AG20443 (cell line): ENCODE measurements at regions not wholly inside any gene's neighbourhood (a gene's known extent, or its start where the extent isn't known, plus 50 kb on each side); places are given as distances from the start of the nearest gene placed in this dataset.
"Not testable (repeated sequence)": the region's sequence is repeated elsewhere in the genome, so short reads cannot be mapped to it uniquely, and the experiment has no call there.

Experiments used
- DNase-seq: peaks from one replicate; pipeline ENCODE4 v3.0.0; 2012; ENCODE audit warnings: low spot score, mixed read lengths

GRCh38 chr4:82077471-82077995 lies 296.3 kb downstream of the HNRNPD start:
- DNase-seq: not testable (repeated sequence)

DNA sequence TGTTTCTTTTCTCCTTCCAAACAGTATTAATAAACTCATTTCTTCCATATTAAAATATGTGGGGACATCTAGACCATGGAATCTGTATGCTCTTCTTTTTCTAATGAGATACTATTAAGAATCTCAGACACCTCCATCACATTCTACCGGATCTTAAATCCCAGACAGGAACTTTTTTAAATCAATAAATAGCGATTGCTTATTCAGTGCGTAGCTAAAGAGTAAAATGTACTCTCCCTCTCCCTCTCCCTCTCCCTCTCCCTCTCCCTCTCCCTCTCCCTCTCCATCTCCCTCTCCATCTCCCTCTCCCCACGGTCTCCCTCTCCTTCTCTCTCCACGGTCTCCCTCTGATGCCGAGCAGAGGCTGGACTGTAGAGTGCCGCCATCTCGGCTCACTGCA lies 297.0 kb downstream of the HNRNPD start:
- no peak for DNase-seq

DNA sequence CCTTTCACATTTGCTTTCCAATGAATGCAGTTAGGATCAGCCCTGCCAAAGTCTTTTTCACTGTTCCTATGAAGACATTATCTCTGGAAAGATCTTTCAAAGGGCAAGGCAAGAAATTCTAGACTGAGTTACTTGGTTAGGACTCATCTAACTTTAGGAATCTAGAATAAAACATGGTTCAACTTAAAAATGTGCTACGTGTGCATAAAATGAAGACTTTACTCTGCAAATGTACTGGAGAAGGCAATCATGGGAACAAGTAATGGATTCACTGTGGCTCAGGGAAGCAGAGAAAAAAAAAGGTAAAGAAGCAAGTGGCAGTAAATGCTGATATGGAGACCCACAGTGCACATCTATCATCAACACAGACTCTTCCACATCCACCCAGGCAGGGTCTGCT lies 297.4 kb downstream of the HNRNPD start:
- no peak for DNase-seq

GRCh38 chr4:82071951-82072350 lies 301.8 kb downstream of the HNRNPD start:
- DNase-seq: no peak

DNA sequence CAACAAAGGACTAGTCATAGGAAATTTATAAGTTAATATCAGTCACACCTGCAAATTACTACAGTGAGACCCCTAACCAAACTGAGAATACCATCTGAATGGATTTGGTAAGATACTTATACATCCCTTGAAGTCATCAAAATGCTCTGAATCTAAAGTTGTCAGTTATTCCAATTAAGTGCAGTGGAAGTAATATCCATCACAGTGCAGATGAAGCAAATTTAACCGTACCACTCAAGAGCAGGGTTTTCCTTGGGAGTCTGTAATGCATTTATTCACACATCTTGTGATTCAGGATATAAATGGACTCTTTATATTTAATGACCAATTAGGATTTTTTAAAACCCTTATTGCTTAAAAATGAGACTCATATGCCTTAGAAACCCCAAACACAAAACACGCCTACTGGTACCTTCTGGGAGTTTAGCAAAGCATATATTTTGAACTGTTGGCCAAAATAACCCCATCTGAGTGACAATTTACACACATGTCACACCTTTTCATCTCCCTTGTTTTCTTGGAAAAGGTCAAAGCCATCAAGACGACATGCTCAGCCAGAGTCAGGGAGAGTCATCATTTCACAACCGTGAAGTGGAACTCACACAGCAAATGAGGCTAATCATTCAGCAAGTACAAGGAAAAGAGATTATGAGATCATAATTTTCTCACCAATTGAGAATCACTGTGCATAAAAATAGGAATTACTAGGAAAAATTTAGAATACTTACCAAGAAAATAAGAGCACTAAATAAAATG lies 303.7 kb downstream of the HNRNPD start:
- no peak for DNase-seq

DNA sequence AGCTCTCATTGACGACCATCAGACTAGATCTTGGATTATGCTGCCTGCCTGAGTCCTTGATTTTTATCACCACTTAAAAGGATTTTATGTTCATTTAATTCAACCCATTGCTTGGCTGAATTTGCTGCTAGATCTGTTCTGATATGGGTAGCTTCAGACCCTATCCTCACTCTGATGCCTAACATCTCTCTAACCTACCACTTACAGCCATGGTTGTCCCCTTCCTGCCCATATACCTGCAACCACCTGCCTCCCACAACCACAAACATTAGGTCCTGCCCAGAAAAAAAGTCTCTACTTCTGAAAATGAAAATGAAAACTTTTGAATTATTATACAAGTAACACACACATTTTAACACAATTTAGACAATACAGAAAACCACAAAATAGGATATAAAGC lies 310.8 kb downstream of the HNRNPD start:
- no peak for DNase-seq

DNA sequence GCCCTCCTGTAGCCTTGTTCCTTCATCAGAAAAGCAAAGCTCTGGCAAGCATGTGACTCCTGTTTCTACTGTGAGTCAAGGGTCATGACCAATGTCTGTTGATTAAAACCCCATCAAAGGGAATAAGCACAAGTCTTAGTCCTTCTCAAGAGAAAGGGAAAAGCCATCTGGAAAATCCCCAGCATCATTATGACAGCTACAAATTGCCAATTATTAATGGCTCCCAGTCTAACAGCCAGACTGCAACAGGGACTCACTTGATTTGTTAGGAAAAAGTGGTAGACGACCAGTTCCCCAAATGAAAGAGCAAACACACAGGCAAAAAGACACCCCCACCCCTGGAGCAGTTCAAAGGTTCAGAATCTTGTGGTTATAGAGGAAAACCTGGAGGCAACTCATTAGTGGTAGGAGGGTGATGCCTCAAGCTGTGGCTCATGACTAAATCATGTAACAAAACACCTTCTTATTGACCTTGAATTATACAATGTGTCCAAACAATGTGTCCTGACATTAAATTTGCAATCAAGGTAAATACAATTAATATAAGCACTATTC lies 315.7 kb downstream of the HNRNPD start:
- no peak for DNase-seq

DNA sequence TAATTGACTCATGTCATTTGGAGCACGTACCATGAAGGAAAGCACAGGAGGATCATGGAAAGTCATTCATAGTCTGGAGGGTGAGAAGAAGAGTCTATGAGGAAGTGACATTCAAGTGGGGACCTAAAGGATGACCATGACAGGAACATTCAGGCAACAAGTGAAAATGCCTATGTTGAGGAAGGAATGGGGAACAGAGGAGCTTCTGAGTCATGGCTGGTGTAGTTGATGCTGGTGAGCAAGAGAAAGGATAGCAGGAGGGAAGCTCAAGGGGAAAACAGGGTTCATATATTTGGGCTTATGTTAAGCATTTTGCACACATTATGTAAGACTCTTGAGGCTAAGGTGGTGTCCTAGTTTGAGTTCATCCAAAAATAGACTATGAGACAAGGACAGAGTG lies 318.6 kb downstream of the HNRNPD start:
- DNase-seq: no peak

- DNase-seq: no peak
Observed at GRCh38 chr4:82053396-82053795, 320.4 kb downstream of the HNRNPD start.

DNA sequence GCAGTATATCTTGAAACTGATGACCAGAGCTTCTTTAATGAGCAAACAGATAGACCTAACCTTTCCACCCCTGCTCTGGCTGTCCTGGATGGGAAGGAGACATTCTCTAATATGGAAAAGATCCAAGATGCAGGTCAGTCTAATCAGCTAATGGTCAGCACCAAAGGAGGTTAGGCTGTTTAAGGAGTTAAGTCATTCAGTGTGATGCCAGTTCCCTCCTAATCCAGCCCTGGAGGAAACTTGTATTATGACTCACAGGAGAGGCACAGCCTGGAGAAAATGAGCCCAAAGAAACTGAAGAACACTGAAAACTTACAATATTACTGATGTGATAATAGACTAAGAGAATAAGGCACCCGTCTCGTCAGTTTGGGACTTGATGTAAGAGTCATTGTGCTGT lies 323.0 kb downstream of the HNRNPD start:
- no peak for DNase-seq

DNA sequence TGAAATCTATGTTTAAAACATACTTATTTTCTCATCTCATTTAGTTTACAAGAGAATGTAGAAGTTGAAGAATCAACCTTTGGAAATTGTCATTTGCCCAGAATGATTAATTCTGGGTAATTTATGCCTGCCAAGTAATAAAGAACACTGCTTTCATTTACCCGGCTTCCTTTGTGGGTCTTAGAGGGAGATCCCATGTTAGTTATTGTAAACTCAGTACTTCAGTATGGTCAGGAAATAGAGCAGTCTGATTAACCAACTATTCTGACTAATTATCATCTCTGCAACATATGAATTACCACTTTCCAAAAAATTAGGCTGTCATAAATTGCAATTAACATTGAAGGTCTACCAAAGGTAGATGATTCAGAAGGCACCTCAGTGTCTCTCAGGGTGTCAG lies 324.5 kb downstream of the HNRNPD start:
- DNase-seq: no peak

- DNase-seq: no peak
Observed at GRCh38 chr4:82047731-82048130, 326.1 kb downstream of the HNRNPD start.

GRCh38 chr4:82046796-82047195 lies 327.0 kb downstream of the HNRNPD start:
- DNase-seq: no peak

- no peak for DNase-seq
Observed at GRCh38 chr4:82045267-82045666, 328.5 kb downstream of the HNRNPD start.

DNA sequence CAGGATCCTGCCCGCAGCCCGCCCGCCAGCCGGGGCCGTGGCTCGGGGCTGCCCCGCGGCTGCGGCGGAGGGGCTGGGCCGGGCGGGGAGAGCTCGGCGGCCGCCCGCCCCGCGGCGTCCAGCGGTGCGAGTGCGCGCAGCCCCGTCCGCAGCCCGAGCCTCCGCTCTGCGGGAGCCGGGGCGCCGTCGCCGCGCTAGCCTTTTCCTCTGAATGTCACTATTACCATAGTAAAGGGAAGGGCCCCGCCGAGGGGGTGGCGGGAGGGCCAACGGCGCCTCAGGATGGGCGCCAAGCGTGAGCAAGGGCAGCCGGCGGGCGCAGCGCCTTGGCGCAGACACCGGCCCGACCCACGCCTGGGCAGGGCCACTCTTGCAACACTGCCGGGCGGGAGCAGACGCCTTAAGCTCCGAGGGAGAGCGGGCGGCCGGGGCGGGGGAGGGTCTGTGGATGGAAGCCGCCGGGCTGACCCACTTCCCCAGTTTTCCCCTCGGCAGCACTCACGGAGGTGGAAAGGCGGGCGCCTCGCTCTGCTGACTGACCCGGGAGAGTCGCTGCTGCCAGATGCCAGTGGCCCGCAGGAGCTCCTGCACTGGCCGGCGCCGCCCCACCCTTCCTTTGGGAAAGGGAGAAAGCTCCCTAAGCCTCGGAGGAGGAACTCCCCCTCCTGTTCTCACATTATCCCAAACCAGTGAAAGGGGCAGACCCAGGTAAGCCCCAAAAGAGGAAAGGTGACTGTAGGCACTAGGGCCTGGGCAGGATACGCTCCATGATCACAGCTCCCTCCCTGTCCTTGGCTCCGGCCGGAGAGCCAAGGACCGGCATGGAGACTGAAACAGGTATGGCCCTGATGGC lies 329.4 kb downstream of the HNRNPD start:
- peak; percentile 76 for DNase-seq

GRCh38 chr4:82043809-82044137 lies 330.0 kb downstream of the HNRNPD start:
- no peak for DNase-seq

DNA sequence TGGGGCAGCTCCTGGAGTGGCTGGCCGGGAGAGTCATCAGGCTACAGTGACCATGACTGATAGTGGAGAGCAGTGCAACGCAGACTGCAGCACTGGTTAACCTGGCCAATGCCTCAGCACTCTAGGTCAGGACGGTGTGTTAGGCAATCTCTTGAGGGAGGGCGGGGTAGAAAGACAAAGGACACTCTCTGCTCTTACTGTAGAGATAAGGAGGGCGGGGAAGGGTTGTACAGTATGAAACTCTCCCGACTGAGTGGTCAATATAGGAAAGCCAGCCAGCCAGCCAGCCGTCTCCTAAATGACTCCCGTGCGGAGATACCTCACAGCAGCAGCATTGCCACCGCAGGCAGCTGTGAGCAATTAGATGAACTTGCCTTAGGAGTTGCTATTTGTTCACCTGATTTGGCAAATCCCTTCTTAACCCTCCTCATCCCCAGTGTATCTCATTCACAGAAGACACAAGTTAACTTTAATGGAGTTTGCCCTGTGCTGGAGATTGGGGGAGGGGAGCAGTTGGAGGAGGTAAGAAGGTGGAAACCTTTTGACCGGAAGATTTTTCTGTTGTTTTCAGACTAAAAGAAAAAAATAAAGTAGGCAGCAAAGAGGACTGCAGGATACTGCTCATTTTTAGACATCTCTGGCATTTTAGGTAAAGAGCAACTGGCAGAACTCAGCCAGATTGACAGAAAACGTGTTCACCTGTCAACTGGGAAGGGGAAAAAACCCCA lies 330.5 kb downstream of the HNRNPD start:
- peak; percentile 8 for DNase-seq

GRCh38 chr4:82042042-82042441 lies 331.7 kb downstream of the HNRNPD start:
- no peak for DNase-seq

GRCh38 chr4:82038936-82039335 lies 334.9 kb downstream of the HNRNPD start:
- no peak for DNase-seq

- no peak for DNase-seq
Observed at GRCh38 chr4:82036181-82036580, 337.6 kb downstream of the HNRNPD start.

DNA sequence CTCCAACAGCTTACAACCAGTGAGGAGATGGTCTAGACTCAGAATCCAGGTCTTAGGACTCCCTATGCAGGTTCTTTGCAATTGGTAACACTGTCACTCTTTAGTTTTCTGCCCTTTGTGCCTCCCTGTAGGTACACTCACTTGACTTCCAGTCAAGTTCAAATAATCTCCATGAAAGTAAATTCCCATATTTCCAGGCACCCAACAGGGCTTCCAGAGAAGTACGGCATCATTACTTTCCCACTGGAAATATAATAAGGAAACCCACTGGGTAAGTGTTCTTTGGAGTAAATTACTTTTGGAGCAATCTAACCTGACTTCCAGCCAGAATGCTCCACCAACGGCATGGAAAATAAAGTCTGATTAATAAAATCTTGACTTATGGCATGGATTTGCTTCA lies 338.9 kb downstream of the HNRNPD start:
- no peak for DNase-seq

DNA sequence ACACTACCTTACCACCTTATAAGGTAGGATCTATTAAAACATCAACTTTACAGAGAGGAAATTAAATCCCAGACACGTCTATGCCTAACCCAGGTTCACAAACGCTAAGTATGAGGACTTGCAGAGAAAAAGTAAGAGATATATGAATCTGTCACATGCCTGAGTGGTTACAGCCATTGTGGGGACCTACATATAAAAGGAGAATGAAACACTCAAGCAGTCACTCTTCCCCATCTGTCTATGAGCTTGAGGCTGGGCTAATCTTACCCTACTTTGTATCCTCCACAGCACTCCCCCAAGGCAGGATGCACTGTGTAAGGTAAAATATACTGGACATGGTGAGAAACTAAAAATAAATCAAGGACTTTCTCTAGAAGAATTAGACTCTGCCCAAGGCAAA lies 339.9 kb downstream of the HNRNPD start:
- no peak for DNase-seq
